ENCODE measurements at regions not wholly inside any gene's neighbourhood (a gene's known extent, or its start where the extent isn't known, plus 50 kb on each side); places are given as distances from the start of the nearest gene placed in this dataset.

- no peak for DNase-seq
These were observed 126.1 kb downstream of the OSR1 start for GRCh38 chr2:19232312-19232711.

GRCh38 chr2:19231625-19232024, 126.8 kb downstream of the OSR1 start:
- DNase-seq, result no peak

GRCh38 chr2:19230626-19231025, 127.8 kb downstream of the OSR1 start:
- no peak for DNase-seq

GRCh38 chr2:19228715-19229114, 129.7 kb downstream of the OSR1 start:
- no peak for DNase-seq

- DNase-seq, result no peak
These were observed 130.2 kb downstream of the OSR1 start for GRCh38 chr2:19228181-19228593.

- no peak for DNase-seq
These were observed 131.6 kb downstream of the OSR1 start for GRCh38 chr2:19226871-19227270.

- DNase-seq, result no peak
These were observed 132.0 kb downstream of the OSR1 start for GRCh38 chr2:19226386-19226785.

- DNase-seq, result no peak
These were observed 132.5 kb downstream of the OSR1 start for GRCh38 chr2:19225931-19226330.

- no peak for DNase-seq
These were observed 133.3 kb downstream of the OSR1 start for GRCh38 chr2:19225126-19225525.

- DNase-seq, result no peak
These were observed 133.9 kb downstream of the OSR1 start for GRCh38 chr2:19224486-19224885.

- DNase-seq, result no peak
These were observed 134.4 kb downstream of the OSR1 start for GRCh38 chr2:19224011-19224410.

- DNase-seq, result no peak
These were observed 139.4 kb downstream of the OSR1 start for GRCh38 chr2:19219060-19219459.

GRCh38 chr2:19218166-19218565, 140.3 kb downstream of the OSR1 start:
- no peak for DNase-seq

- DNase-seq, result no peak
These were observed 141.5 kb downstream of the OSR1 start for GRCh38 chr2:19216676-19217602.

GRCh38 chr2:19216238-19216637, 142.2 kb downstream of the OSR1 start:
- DNase-seq, result no peak

- no peak for DNase-seq
These were observed 143.6 kb downstream of the OSR1 start for GRCh38 chr2:19214682-19215391.

- DNase-seq, result no peak
These were observed 148.7 kb downstream of the OSR1 start for GRCh38 chr2:19209575-19210341.

- DNase-seq, result no peak
These were observed 149.8 kb downstream of the OSR1 start for GRCh38 chr2:19208479-19209199.

- DNase-seq, result no peak
These were observed 151.0 kb downstream of the OSR1 start for GRCh38 chr2:19207452-19207851.

GRCh38 chr2:19205983-19206533, 152.4 kb downstream of the OSR1 start:
- no peak for DNase-seq

- peak; percentile 26 for DNase-seq
These were observed 154.6 kb downstream of the OSR1 start for GRCh38 chr2:19203866-19204265.

- DNase-seq, result no peak
These were observed 156.4 kb downstream of the OSR1 start for GRCh38 chr2:19201911-19202462.
